ENCODE measurements at regions not wholly inside any gene's neighbourhood (a gene's known extent, or its start where the extent isn't known, plus 50 kb on each side); places are given as distances from the start of the nearest gene placed in this dataset.

GRCh38 chr7:85711894-85712293, 525.0 kb upstream of the SEMA3D start:
- no peaks in the 10 kb centered on the region for H3K36me3 ChIP-seq (ENCODE audit: control insufficient read depth in 1 of 2, insufficient read depth in 2 of 2, low read length in 2 of 2)
- ChIA-PET CTCF (no interaction called here), POLR2A (no interaction called here), RAD21 (ENCODE audit: low non-redundant PET in 1 of 2, low total read pairs in 2 of 2, uncharacterized antibody in 2 of 2, unreplicated experiment in 2 of 2) (no interaction called here)
- H3K4me1 ChIP-seq (ENCODE audit: control insufficient read depth in 1 of 2, insufficient read depth in 2 of 2, low read length in 2 of 2): no peaks in the 10 kb centered on the region
- H3K27ac ChIP-seq (ENCODE audit: low read depth, low read length): no peak overlapping the region
- no peaks in the 10 kb centered on the region for H3K9me2 ChIP-seq (ENCODE audit: insufficient read depth)
- H3K79me2 ChIP-seq (ENCODE audit: insufficient read depth, low read length): no peaks in the 10 kb centered on the region
- no peak overlapping the region for H3K4me3 ChIP-seq (replicated peaks in 1 of 2; ENCODE audit: low read depth in 1 of 2, low read length in 2 of 2)
- intact Hi-C loops (cut with micrococcal nuclease): no loop called here
- no peak for TF ChIP-seq TCF7L2 (IDR thresholded peaks at IDR 0.05; ENCODE audit: borderline replicate concordance, extremely low read depth, insufficient read depth, insufficient read length)
- TF ChIP-seq EZH2phosphoT487 (IDR thresholded peaks at IDR 0.05; ENCODE audit: borderline replicate concordance): no peak
- TF ChIP-seq ZBTB33 (IDR thresholded peaks at IDR 0.05; ENCODE audit: extremely low read depth, insufficient replicate concordance, low read length): no peak
- TF ChIP-seq CEBPB (IDR thresholded peaks at IDR 0.05; ENCODE audit: low read depth): no peak
- TF ChIP-seq, protein P1, sequence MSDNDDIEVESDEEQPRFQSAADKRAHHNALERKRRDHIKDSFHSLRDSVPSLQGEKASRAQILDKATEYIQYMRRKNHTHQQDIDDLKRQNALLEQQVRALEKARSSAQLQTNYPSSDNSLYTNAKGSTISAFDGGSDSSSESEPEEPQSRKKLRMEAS (IDR thresholded peaks at IDR 0.05): no peak
- no peak for TF ChIP-seq POLR2AphosphoS5 (IDR thresholded peaks at IDR 0.05; ENCODE audit: low read depth, low read length)
- TF ChIP-seq YY1 (IDR thresholded peaks at IDR 0.05; ENCODE audit: extremely low read depth, insufficient replicate concordance, low read depth, low read length): no peak
- no peak for TF ChIP-seq POLR2A (IDR thresholded peaks at IDR 0.05; ENCODE audit: borderline replicate concordance, extremely low read depth, insufficient read depth, insufficient read length)
- no peak for TF ChIP-seq ZFX (IDR thresholded peaks at IDR 0.05)
- TF ChIP-seq ZNF274 (IDR thresholded peaks at IDR 0.05; ENCODE audit: low read depth, low read length): no peak
- TF ChIP-seq, protein P2, sequence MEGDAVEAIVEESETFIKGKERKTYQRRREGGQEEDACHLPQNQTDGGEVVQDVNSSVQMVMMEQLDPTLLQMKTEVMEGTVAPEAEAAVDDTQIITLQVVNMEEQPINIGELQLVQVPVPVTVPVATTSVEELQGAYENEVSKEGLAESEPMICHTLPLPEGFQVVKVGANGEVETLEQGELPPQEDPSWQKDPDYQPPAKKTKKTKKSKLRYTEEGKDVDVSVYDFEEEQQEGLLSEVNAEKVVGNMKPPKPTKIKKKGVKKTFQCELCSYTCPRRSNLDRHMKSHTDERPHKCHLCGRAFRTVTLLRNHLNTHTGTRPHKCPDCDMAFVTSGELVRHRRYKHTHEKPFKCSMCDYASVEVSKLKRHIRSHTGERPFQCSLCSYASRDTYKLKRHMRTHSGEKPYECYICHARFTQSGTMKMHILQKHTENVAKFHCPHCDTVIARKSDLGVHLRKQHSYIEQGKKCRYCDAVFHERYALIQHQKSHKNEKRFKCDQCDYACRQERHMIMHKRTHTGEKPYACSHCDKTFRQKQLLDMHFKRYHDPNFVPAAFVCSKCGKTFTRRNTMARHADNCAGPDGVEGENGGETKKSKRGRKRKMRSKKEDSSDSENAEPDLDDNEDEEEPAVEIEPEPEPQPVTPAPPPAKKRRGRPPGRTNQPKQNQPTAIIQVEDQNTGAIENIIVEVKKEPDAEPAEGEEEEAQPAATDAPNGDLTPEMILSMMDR (IDR thresholded peaks at IDR 0.05 in 2 of 3, conservative IDR thresholded peaks at IDR 0.05 in 1 of 3; ENCODE audit: borderline replicate concordance in 1 of 3, insufficient read depth in 1 of 3, low read depth in 2 of 3, low read length in 2 of 3): no peak
- TF ChIP-seq EGR1 (IDR thresholded peaks at IDR 0.05; ENCODE audit: low read depth): no peak
- no peak for TF ChIP-seq JUND (IDR thresholded peaks at IDR 0.05)
- ATAC-seq (no peak), DNase-seq (ENCODE audit: low read depth, low spot score) (no peak)
- H3K4me2 ChIP-seq (ENCODE audit: low read length): no peak overlapping the region
- H3K9me3 ChIP-seq (ENCODE audit: control insufficient read depth in 1 of 2, insufficient read depth in 1 of 2, low read depth in 1 of 2, low read length in 2 of 2): no peaks in the 10 kb centered on the region
- H2AFZ ChIP-seq (ENCODE audit: low read depth, low read length, poor library complexity, severe bottlenecking): no peak overlapping the region
- H3K27me3 ChIP-seq (ENCODE audit: insufficient read depth, low read length): no peaks in the 10 kb centered on the region
- no TSS peak for BruUV-seq (replicated peaks)
- no peaks in the 10 kb centered on the region for H4K20me1 ChIP-seq (ENCODE audit: insufficient read depth)
- no peak overlapping the region for H3K9ac ChIP-seq (ENCODE audit: low read length)
